OCI-LY3 (cell line): ENCODE measurements at regions not wholly inside any gene's neighbourhood (a gene's known extent, or its start where the extent isn't known, plus 50 kb on each side); places are given as distances from the start of the nearest gene placed in this dataset.

Experiments
- CTCF ChIP-seq: fragments of 200-600, 300-600 bp; sonication (generic); IDR thresholded peaks from 2 replicates; pipeline ENCODE4 v1.5.1; 2014; ENCODE audit warnings: antibody characterized with exemption, low read length, low read depth
- EZH2phosphoT487 ChIP-seq: fragments of 200-600 bp; shearing (Covaris generic); IDR thresholded peaks from 2 replicates; pipeline ENCODE4 v1.6.1; 2018; ENCODE audit warnings: antibody characterized with exemption, mixed run types, low read depth

DNA sequence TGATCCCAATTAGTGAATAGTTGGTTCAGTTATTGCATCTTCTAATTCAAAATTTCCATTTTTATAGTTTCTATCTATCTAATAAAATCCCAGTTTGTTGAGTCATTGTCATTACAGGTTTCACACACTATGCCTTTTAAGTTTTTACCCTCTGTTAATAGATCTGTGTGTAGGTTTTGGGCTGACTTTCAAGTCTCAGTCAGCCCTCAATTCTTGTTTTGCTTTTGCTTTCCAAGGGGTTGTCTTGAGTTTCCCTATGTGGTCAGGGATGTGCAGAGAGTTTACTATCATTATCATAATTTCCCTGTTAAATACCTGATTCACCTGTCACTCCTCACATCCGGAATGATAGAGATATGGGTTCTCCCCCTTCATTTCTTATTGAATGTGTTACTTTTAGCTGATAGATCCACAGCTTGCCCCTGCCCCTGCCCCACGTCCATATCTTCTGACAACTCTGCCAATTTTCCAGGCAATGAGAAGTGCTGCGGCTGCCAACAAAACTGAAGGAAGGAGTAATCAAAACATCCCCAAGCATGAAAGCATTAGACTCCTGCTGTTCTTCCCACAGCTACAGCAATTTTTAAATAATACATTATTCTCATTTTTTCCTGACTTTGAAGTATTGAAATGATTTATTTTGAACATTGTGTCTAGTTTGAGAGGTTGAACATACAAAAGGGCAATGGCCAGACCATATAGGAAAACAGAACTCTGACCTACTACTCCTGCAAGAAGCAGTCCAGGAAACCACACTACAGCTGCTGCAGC, 1064.8 kb downstream of the SUCLG1 start:
- TF ChIP-seq EZH2phosphoT487 (no peak), CTCF (no peak)
